Astrocyte of the hippocampus (primary cell): ENCODE measurements at regions not wholly inside any gene's neighbourhood (a gene's known extent, or its start where the extent isn't known, plus 50 kb on each side); places are given as distances from the start of the nearest gene placed in this dataset.
"Not testable (repeated sequence)": the region's sequence is repeated elsewhere in the genome, so short reads cannot be mapped to it uniquely, and the experiment has no call there.

Experiments used
- DNase-seq: peaks from one replicate; pipeline ENCODE4 v3.0.0; 2011; ENCODE audit warnings: low read depth, low spot score

DNA sequence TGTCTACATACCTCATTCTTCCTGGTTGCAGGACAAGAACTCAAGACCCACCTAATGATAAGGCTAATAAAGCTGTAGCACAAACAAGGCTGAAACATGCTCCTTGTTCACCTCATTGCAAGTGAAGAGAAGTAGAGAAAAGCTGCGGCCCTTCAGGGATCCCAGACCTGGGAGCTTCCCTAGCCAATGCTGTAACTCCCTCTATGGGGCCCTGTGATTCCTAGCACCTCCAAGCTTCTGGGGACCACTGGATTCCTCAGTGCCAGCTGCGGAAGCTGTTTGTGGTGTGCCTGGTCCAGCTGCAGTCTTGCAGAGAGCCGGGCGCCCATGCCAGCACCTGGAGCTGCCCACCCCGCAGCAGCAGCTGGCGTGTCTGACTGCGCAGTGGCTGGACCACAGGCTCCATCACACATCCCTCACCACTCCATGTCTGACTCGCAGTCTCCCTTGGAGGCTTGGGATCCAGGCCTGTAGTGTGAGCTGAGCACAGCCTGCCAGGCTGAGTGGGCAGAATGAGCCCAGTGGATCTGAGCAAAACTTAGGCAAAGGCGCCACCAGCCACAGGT lies 737.2 kb upstream of the GJE1 start:
- no peak for DNase-seq

- no peak for DNase-seq
These were observed 738.1 kb upstream of the GJE1 start for GRCh38 chr6:141394565-141395051.

GRCh38 chr6:141394125-141394536 lies 738.6 kb upstream of the GJE1 start:
- DNase-seq = no peak

- DNase-seq = no peak
These were observed 739.2 kb upstream of the GJE1 start for GRCh38 chr6:141393405-141394124.

- DNase-seq = not testable (repeated sequence)
These were observed 741.6 kb upstream of the GJE1 start for GRCh38 chr6:141391135-141391534.

GRCh38 chr6:141388666-141389065 lies 744.1 kb upstream of the GJE1 start:
- DNase-seq = no peak

- DNase-seq = no peak
These were observed 762.3 kb upstream of the GJE1 start for GRCh38 chr6:141370438-141370837.

DNA sequence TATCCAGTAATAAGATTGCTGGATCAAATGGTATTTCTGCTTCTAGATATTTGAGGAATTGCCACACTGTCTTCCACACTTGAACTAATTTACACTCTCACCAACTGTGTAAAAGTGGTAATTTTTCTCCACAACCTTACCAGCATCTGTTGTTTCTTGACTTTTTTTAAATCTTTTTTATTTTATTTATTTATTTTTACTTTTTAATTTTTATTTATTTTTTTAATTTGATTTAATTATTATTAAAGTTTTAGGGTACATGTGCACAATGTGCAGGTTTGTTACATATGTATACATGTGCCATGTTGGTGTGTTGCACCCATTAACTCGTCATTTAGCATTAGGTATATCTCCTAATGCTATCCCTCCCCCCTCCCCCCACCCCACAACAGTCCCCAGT lies 765.9 kb upstream of the GJE1 start:
- not testable (repeated sequence) for DNase-seq

DNA sequence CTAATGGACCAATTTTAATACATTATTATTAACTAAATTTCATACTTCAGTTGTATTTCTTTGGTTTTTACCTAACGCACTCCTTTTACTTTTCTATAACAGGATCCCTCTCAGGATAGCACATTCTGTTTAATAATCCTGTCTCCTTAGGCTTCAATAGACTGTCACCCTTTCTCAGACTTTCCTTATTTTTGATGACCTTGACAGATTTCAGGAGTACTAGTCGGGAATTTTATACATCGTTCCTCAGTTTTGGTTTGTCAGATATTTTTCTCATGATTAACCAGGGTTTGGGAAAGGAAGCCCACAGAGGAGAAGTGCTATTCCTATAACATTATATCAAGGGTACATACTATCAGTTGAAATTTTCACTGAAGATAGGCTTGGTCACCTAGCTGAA lies 768.0 kb upstream of the GJE1 start:
- no peak for DNase-seq

- DNase-seq = no peak
These were observed 768.5 kb upstream of the GJE1 start for GRCh38 chr6:141364232-141364631.

DNA sequence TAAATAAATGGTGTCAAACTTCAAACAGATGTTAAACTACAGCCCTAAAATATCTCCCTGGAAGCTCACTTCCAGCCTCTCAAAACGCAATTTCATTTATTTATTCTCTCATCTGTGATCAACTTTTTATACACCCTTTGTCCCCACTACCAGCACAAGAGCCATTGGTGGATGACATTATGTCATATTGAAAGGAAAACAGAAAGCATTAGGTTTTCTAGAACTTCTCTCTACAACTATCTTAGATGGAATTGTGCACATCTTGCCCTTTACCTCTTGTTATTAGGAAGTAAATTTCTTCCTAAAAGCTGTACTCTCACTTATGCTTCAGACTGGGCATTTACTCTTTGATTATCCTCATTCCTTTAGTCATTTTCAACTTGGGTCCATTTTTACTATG lies 771.2 kb upstream of the GJE1 start:
- no peak for DNase-seq

DNA sequence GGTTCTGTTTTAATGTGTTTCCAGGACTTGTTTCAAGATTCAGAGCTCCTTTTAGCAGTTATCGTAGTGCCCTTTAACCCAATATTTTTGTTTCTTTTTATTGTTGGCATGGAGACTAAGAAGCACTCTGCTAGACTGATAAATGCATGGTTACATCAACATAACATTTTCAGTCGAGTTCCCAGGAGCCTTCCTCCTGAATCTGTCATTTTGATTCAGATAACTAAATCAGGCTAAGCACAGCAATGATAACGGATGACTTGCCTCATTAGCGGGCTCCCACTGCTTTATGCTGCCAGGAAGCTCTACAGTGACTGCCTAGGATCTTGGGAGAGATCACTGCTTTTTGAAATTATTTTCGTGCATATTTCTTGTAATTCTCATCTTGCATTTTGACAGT lies 772.8 kb upstream of the GJE1 start:
- peak; percentile 66 for DNase-seq

- DNase-seq = no peak
These were observed 778.4 kb upstream of the GJE1 start for GRCh38 chr6:141354191-141354955.

DNA sequence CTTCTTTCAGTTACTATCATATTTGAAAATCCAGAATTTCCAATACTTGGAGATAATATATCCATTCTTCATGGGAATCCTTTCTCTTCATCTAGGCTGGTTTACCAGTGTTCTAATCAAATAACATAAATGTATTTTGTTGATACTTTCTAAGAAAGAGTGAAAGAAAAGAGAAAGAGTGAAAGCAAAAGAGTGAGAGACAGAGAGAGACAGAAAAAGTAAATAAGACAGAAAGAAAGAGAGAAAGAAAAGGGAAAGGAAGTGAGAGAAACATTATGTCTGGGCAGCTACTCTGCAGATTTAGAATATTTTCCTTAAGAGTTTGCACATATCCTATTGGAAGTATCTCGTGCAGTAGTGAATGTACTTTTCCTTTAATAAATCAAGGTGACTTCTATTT lies 781.0 kb upstream of the GJE1 start:
- no peak for DNase-seq

- DNase-seq = no peak
These were observed 783.0 kb upstream of the GJE1 start for GRCh38 chr6:141349710-141350109.

DNA sequence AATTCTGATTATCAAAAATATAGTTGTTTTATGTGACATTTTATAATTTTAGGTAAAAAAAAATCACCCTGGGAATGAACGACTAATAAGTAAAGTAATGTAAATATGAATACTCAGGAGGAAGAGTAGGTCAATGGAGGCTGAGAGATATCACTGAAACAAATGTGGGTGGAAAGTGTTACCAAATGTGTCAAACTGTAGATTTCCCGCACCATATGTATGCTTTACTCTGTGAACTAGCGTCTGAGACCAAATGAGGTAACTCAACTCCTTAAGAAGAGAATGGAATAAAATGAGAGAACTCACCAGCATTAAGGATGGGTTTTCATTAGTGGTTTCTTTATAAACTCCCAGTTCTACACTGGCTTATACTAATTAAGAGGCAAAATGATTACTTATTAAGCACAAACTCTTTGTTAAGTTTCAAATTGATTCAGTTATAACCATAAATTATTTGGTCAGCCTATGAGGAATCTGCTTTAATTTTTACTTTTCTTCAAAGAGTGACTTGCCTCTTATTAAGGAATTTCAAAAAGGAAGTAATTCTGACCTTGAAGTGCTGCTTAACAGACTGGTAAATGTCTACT lies 784.7 kb upstream of the GJE1 start:
- no peak for DNase-seq

GRCh38 chr6:141347086-141347485 lies 785.6 kb upstream of the GJE1 start:
- no peak for DNase-seq

GRCh38 chr6:141346535-141346934 lies 786.2 kb upstream of the GJE1 start:
- no peak for DNase-seq

GRCh38 chr6:141337191-141337590 lies 795.5 kb upstream of the GJE1 start:
- no peak for DNase-seq

GRCh38 chr6:141335477-141336273 lies 797.0 kb upstream of the GJE1 start:
- DNase-seq = no peak

- no peak for DNase-seq
These were observed 805.8 kb upstream of the GJE1 start for GRCh38 chr6:141326925-141327324.

DNA sequence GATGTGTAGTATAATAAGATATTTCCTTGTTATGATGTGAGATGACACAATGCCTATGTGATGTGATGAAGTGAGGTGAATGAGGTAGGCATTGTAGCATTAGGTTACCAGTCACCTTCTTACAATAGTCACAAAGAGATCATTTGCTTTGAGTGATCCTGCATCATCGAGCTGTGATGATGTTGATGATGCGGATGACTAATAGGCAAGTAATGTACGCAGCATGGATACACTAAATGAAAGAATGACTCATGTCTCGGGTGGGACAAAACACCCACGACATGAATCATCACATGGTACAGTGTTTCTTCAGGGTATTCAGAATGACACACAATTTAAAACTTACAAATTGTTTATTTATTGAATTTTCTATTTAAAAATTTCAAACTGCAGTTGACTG lies 806.3 kb upstream of the GJE1 start:
- peak; percentile 95 for DNase-seq
